Panc1 (cell line): ENCODE measurements at regions not wholly inside any gene's neighbourhood (a gene's known extent, or its start where the extent isn't known, plus 50 kb on each side); places are given as distances from the start of the nearest gene placed in this dataset.

Experiments
- TCF7L2 ChIP-seq: IDR thresholded peaks from 2 replicates; pipeline ENCODE4 v1.6.1; 2011; ENCODE audit warnings: mild to moderate bottlenecking, low read depth, low read length, inconsistent platforms
- TF ChIP-seq, protein P1 (sequence below): fragments of 450-650 bp; IDR thresholded peaks from 2 replicates; pipeline ENCODE4 v1.5.1; 2017; ENCODE audit warnings: mild to moderate bottlenecking

DNA sequence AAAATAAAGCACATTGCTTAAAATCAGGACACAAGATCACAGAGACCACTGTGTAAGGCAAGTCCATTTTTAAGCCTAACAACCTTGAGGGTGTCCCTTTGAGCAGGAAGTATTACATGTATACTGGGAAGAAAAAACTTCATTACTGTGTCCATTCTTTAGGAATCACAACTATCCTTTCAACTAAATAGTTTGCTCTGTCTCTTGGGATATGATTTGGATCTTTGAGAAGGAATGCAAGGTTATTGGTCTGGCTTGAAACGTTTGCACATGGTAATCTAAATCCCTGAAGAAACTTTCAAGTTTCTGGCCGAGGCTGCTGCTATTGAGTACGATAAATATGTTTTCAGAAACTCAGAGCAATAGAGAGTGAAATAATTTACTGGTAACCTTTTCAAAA is 923.0 kb upstream of the SEMA6A start:
- TF ChIP-seq, protein P1, sequence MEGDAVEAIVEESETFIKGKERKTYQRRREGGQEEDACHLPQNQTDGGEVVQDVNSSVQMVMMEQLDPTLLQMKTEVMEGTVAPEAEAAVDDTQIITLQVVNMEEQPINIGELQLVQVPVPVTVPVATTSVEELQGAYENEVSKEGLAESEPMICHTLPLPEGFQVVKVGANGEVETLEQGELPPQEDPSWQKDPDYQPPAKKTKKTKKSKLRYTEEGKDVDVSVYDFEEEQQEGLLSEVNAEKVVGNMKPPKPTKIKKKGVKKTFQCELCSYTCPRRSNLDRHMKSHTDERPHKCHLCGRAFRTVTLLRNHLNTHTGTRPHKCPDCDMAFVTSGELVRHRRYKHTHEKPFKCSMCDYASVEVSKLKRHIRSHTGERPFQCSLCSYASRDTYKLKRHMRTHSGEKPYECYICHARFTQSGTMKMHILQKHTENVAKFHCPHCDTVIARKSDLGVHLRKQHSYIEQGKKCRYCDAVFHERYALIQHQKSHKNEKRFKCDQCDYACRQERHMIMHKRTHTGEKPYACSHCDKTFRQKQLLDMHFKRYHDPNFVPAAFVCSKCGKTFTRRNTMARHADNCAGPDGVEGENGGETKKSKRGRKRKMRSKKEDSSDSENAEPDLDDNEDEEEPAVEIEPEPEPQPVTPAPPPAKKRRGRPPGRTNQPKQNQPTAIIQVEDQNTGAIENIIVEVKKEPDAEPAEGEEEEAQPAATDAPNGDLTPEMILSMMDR, result no peak
- TF ChIP-seq TCF7L2, result no peak
